Stimulated activated CD4-positive, alpha-beta T cell treated with anti-CD3 and anti-CD28 coated beads, TNF-alpha, amount 100 ng/mL, for 1 hour (primary cell): ENCODE measurements at regions not wholly inside any gene's neighbourhood (a gene's known extent, or its start where the extent isn't known, plus 50 kb on each side); places are given as distances from the start of the nearest gene placed in this dataset.

Experiments used
- DNase-seq, 3 donors: peaks; one replicate each; pipeline ENCODE4 v3.0.0-alpha.2; 2020; ENCODE audit warnings: low read depth in 3 of 3, low spot score in 1 of 3

- DNase-seq: no peak
Measured at GRCh38 chr20:22408521-22409402, 175.6 kb downstream of the FOXA2 start.

- DNase-seq: no peak
Measured at GRCh38 chr20:22407237-22408193, 176.9 kb downstream of the FOXA2 start.

GRCh38 chr20:22404419-22405170, 179.8 kb downstream of the FOXA2 start:
- DNase-seq: no peak

GRCh38 chr20:22403632-22404361, 180.6 kb downstream of the FOXA2 start:
- no peak for DNase-seq

DNA sequence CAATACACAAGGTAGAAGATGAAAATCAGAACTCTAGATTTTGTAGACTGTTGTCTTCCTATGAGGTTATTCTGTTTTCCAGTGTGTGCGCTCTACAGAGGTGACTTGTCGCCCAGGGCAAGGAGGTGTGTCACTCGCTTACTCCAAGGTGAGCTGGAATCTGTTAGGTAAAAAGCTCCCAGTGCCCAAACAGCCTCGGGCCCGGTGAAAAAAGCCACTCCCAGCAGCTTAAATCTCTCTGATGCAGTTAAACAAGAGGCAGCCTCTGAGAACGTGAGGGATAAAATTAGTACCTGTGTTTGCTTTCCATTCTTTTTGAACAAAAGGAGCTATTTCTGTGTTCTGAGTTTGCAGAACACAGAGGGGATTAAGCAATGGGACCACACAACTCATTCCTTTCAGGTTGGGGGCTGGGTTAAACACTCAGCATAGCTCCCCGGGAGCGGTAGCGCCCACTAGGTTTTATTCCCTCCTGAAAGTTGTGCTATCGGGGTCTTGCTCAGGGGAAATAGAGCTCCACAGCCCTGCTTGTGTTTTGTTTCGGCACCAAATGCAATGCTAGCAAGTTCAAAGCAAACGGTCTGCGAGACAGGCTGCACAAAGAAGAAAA, 181.2 kb downstream of the FOXA2 start:
- DNase-seq: no peak

DNA sequence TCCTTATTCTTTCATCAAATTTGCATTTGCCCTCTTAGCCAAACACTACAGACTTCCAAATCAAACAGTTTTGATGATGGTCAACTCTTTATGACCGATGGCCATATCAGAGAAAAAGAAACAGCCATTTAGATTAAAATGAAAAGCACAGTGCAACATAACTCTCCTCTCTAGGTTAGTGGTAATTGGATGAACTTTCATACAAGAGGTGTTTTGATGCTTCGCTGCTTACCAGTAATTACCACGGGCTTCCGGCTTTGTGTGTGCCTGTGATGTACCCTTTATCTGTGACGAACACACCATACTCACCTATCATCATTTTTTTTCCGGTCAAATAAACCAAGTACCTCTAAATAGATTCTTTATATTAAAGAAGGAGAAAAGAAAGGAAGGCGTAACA, 181.8 kb downstream of the FOXA2 start:
- DNase-seq: no peak

DNA sequence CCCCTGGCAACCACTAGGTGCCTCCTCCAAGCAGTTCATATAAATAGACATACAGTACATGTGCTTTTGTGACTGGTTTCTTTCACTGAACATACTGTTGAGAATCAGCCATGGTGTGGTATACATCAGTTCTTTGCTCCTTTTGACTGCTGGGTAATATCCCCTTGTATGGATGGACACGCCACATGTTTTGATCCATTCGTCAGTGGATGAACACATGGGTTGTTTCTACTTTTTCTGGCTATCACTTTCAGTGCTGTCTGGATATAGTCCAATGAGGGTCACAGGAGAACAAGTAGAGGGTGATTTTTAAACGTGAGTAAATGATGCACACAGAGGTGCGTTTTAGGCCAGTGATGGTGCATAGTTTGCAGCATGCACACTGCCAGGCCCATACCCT, 183.9 kb downstream of the FOXA2 start:
- no peak for DNase-seq

- no peak for DNase-seq
Measured at GRCh38 chr20:22394583-22394982, 189.8 kb downstream of the FOXA2 start.

DNA sequence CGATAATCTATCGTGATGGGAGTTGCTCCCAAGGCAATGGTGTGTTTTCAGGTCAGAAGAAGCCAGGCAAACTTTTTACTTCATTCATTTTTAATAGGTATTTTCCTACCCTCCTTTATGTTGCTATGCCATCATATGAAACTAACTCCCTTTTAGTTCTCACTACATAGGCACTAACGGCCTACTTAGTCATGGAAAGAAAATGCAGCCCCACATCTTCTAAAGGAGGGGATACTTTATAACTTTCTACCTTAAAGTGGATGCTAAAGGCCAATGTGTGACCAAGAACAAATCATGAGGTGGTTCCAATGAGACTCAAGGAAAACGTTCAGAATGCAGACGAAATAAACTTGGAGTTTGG, 193.8 kb downstream of the FOXA2 start:
- DNase-seq: no peak

DNA sequence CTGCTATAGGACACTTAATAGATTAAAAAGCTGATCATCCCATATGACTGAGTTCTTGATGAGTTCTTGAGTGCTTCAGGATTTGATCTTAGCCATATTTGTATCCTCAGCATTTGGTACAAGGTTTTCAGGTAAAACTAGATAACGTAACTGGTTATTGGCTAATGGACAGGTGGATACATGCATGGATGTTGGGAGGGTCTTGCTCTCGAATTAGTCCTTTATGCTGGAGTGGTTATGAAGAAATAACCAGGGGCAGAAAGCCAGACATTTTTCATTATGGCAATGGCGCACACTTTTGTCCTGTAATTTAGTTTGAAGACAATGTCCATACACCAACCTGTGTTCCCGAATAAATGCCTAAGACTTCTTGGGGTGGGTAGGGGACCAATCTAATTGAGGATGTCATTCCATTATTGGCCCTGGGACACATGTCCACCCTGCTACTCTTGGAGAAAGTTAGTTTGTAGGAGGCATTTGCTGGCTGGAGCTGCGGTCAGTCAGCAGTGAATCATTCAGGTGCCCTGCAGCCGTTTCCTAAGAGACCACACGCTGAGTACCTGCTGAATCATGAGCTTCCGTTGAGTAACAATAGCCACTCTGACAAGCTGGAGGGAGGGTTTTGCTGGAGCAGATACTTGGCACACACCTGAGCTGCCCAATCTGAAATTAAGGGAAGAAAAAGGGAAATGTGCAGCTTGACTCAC, 194.4 kb downstream of the FOXA2 start:
- DNase-seq: no peak

- DNase-seq: no peak
Measured at GRCh38 chr20:22387452-22387851, 196.9 kb downstream of the FOXA2 start.

DNA sequence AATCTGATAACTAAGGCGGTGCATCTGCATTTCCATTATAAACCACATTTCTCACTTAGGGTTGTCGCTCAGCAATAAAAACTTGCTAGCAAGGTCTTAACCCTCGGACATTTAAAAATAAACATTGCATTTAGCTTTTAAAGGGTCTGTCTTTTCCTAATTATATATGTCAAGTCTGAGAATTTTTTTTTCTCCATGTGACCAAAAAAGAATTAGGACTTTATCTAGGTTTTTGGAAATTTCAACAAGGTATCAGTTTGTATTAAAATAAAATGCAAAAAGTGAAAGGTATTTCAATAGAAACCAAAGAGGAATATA, 198.1 kb downstream of the FOXA2 start:
- DNase-seq: no peak

- DNase-seq: no peak
Measured at GRCh38 chr20:22385602-22386305, 198.6 kb downstream of the FOXA2 start.

DNA sequence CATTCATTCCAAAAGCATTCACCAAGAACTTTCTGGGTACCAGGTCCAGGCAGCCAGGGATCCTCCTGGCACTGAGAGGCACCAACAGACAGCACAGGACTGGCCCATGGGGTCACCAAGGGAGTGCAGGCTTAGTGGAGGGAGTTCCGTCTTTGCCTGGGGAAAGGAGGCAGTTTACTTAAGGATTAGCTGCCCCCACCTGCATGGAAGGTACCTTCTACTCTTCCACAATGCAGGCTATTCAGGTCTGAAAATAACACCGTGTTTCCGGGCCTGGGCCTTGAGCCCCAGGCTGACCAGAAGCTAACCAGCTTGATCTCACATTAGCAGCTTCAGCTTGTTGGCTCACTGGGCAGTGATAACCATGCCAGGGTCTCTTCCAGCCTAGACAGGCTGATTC, 199.4 kb downstream of the FOXA2 start:
- no peak for DNase-seq

DNA sequence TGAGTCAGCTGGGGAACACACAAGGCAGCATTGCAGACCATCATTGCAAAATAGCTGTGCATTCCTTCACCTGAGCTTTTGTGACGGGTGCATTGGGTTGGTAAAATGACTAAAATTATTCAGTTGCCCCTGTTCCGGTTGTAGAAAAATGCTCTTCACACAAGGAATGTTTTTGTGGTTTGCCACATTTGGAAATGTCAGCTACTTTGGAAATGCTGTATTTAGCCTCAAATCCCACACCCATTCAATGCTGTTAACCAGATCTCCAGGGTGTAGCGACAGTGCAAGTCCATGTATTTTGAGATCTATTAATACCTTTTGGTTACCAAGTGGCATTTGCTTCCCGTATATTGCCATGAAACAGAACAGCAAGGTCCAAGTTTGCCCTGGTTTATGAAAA, 201.2 kb downstream of the FOXA2 start:
- no peak for DNase-seq

DNA sequence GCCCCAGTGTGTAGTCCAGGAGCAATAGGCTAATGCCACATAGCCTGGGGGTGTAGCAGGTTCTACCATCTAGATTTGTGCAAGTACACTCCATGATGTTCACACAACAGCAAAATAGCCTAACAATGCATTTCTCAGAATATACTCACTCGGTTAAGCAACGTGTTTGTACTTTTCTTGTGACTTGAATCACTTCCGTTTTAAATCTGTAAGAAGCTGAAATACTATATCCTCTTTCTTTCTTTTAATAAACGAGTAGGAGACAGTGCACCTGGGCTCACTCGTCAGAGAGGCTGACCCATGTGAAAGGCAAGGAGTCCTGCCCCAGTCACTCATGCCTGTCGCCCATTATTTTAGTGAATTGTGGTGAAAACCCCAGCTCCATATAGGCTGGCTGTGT, 201.6 kb downstream of the FOXA2 start:
- no peak for DNase-seq

DNA sequence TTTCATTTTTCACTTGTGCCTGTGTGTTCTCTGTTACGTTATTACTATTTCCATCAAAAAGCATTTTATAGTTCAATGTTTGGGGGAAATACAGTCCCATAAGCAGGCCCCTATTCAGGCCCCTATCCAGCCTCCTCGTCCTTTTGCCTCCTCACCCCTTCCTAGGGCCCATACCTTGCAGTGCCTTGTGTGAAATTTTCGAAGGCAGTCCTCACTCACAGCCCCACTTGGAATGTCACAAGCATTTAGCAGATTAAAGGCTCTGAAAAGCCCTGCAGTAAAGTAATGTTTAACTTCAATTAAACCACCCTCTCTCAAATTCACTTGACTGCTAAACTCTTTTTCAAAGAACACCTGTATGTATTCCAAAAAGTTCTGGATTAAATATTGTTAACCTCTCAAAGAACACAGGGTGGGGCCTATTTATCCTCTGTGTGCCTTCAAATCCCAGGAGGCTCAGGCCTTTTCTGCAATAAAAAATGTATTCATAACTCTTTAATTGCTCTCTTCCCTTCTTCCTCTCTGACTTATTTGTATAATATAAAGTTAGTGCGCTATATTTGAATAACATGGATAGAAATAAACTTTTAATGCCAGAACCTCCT, 202.5 kb downstream of the FOXA2 start:
- no peak for DNase-seq

DNA sequence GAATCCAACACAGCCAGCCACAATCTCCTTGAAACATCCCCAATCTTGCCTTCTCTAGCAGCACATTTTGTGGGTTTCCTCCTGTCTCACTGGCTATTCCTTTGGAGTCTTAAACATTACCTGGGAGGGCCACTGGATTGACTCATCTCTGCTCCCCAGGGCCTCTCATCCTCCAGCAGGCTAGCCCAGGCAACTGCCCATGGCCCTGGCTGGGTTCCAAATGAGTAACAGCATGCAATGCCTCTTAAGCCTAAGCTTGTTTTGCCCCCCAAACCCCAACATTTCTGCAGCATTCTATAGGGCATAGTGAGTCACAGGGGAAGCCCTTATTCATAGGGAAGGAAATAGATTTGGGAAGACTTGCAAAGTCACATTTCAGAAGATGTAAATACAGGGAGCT, 204.9 kb downstream of the FOXA2 start:
- DNase-seq: no peak
